Right cardiac atrium (tissue), 5 donors: ENCODE measurements at regions not wholly inside any gene's neighbourhood (a gene's known extent, or its start where the extent isn't known, plus 50 kb on each side); places are given as distances from the start of the nearest gene placed in this dataset.
A peak's percentile ranks its signal among the peaks of the same experiment; 100 is the strongest.

Experiments
- ATAC-seq, 2 donors: fragments of 200-7000 bp; cut with Tn5 transposase; one replicate each; pipeline versions ENCODE4 v1.8.0 to v1.9.1; 2020; ENCODE audit warnings: moderate library complexity in 2 of 2, mild to moderate bottlenecking in 1 of 2
- DNase-seq, 3 donors: peaks; one replicate each; pipeline ENCODE4 v3.0.0-alpha.2; 2020
- H3K27ac ChIP-seq: one replicate; pipeline ENCODE4 v1.5.1; 2013; ENCODE audit warnings: mild to moderate bottlenecking, low read length, control low read depth, moderate library complexity
- H3K27me3 ChIP-seq: one replicate; pipeline ENCODE4 v1.6.1; 2013; ENCODE audit not compliant: control insufficient read depth, insufficient read depth
- H3K4me1 ChIP-seq: one replicate; pipeline ENCODE4 v1.6.1; 2013; ENCODE audit warnings: low read length; ENCODE audit not compliant: control insufficient read depth, insufficient read depth
- H3K4me3 ChIP-seq: one replicate; pipeline ENCODE4 v1.5.1; 2013; ENCODE audit warnings: low read length, control low read depth
- H3K9me3 ChIP-seq: one replicate; pipeline ENCODE4 v1.6.1; 2013; ENCODE audit warnings: low read length; ENCODE audit not compliant: control insufficient read depth
- WGBS: extraction: QIAGEN DNeasy Blood & Tissue Kit; methylation state at CpG from one replicate; pipeline ENCODE4 v1.1.7; 2013; 5-methylcytosine and 5-hydroxymethylcytosine counted together
- intact Hi-C, 4 donors: fragments of 100-400 bp; cut with DNase I; formaldehyde crosslinking; loops; one replicate each; pipeline versions ENCODE4 v1.11.0 to v1.14.0; 2022 to 2023
- donor health status: healthy with polysubstance abuse.
- donor health status: DM: no; HTN: yes; CAD: no.
- donor health status: DM: no; HTN: no; CAD: no.
- donor health status: DM: no; HTN: yes; CAD: no; lungs with severe emphysema.
- donor health status: DM: yes; HTN: yes; CAD: no.

- no peaks in the 10 kb centered on the region for H3K9me3 ChIP-seq
- no peaks in the 10 kb centered on the region for H3K27me3 ChIP-seq
- no peak overlapping the region for H3K4me3 ChIP-seq
- peaks cover 11% of the 10 kb centered on the region for H3K4me1 ChIP-seq
- 37% methylated on average over 9 of the region's 9 CpGs for WGBS
- intact Hi-C loops = no loop called here
- no peak for ATAC-seq
- H3K27ac ChIP-seq = no peak overlapping the region
- DNase-seq = peak in 1 of 3 donors; percentile 61
Observed at GRCh38 chr5:171580502-171581265, 161.2 kb downstream of the FGF18 start.

- 81% methylated on average over 7 of the region's 7 CpGs for WGBS
- H3K4me1 ChIP-seq = peaks cover 11% of the 10 kb centered on the region
- DNase-seq = no peak
- no peak for ATAC-seq
- H3K4me3 ChIP-seq = no peak overlapping the region
- H3K27me3 ChIP-seq = no peaks in the 10 kb centered on the region
- H3K27ac ChIP-seq = no peak overlapping the region
- intact Hi-C loops = no loop called here
- no peaks in the 10 kb centered on the region for H3K9me3 ChIP-seq
Observed at GRCh38 chr5:171581781-171582180, 162.3 kb downstream of the FGF18 start.

GRCh38 chr5:171582849-171583248 lies 163.4 kb downstream of the FGF18 start:
- no peaks in the 10 kb centered on the region for H3K27me3 ChIP-seq
- H3K9me3 ChIP-seq = no peaks in the 10 kb centered on the region
- no peak overlapping the region for H3K4me3 ChIP-seq
- ATAC-seq (no peak), DNase-seq (no peak)
- 91% methylated on average over 5 of the region's 5 CpGs for WGBS
- H3K4me1 ChIP-seq = peaks cover 11% of the 10 kb centered on the region
- intact Hi-C loops = no loop called here
- H3K27ac ChIP-seq = no peak overlapping the region

- ATAC-seq (no peak), DNase-seq (no peak)
- H3K4me1 ChIP-seq = peaks cover 2% of the 10 kb centered on the region
- no peak overlapping the region for H3K27ac ChIP-seq
- intact Hi-C loops = no loop called here
- H3K4me3 ChIP-seq = no peak overlapping the region
- WGBS = 91% methylated on average over 9 of the region's 9 CpGs
- H3K9me3 ChIP-seq = no peaks in the 10 kb centered on the region
- H3K27me3 ChIP-seq = no peaks in the 10 kb centered on the region
Observed at GRCh38 chr5:171585981-171586380, 166.5 kb downstream of the FGF18 start.

- no peak for ATAC-seq
- 64% methylated on average over 4 of the region's 4 CpGs for WGBS
Observed at GRCh38 chr5:171586436-171586835, 167.0 kb downstream of the FGF18 start.

GRCh38 chr5:171588046-171588445 lies 168.6 kb downstream of the FGF18 start:
- Histone ChIP-seq H3K4me3 (no peak overlapping the region), H3K4me1 (no peaks in the 10 kb centered on the region), H3K27ac (no peak overlapping the region), H3K27me3 (no peaks in the 10 kb centered on the region), H3K9me3 (no peaks in the 10 kb centered on the region)
- ATAC-seq = no peak
- no peak for DNase-seq
- intact Hi-C loops = no loop called here
- 89% methylated on average over 1 of the region's 1 CpG for WGBS

More at GRCh38 chr5:171586436-171586835, 167.0 kb downstream of the FGF18 start:
- Histone ChIP-seq H3K4me1 (no peaks in the 10 kb centered on the region), H3K27ac (no peak overlapping the region), H3K4me3 (no peak overlapping the region), H3K9me3 (no peaks in the 10 kb centered on the region), H3K27me3 (no peaks in the 10 kb centered on the region)
- intact Hi-C loops = no loop called here
- no peak for DNase-seq

GRCh38 chr5:171588790-171589189 lies 169.3 kb downstream of the FGF18 start:
- ATAC-seq (no peak), DNase-seq (no peak)
- 92% methylated on average over 8 of the region's 8 CpGs for WGBS
- Histone ChIP-seq H3K27ac (no peak overlapping the region), H3K9me3 (no peaks in the 10 kb centered on the region), H3K27me3 (no peaks in the 10 kb centered on the region), H3K4me1 (no peaks in the 10 kb centered on the region), H3K4me3 (no peak overlapping the region)
- intact Hi-C loops = no loop called here

- no peaks in the 10 kb centered on the region for H3K27me3 ChIP-seq
- 90% methylated on average over 11 of the region's 11 CpGs for WGBS
- ATAC-seq (no peak), DNase-seq (no peak)
- H3K27ac ChIP-seq = no peak overlapping the region
- no peaks in the 10 kb centered on the region for H3K4me1 ChIP-seq
- H3K4me3 ChIP-seq = no peak overlapping the region
- no peaks in the 10 kb centered on the region for H3K9me3 ChIP-seq
- intact Hi-C loops = no loop called here
Observed at GRCh38 chr5:171589461-171589860, 170.0 kb downstream of the FGF18 start.

GRCh38 chr5:171592076-171592475 lies 172.6 kb downstream of the FGF18 start:
- H3K4me3 ChIP-seq = no peak overlapping the region
- DNase-seq = no peak
- H3K27ac ChIP-seq = no peak overlapping the region
- WGBS = 95% methylated on average over 5 of the region's 5 CpGs
- H3K4me1 ChIP-seq = no peaks in the 10 kb centered on the region
- H3K27me3 ChIP-seq = no peaks in the 10 kb centered on the region
- intact Hi-C loops = no loop called here
- no peaks in the 10 kb centered on the region for H3K9me3 ChIP-seq
- no peak for ATAC-seq

- DNase-seq = no peak
- no peaks in the 10 kb centered on the region for H3K4me1 ChIP-seq
- H3K9me3 ChIP-seq = no peaks in the 10 kb centered on the region
- H3K4me3 ChIP-seq = no peak overlapping the region
- H3K27me3 ChIP-seq = no peaks in the 10 kb centered on the region
- 88% methylated on average over 3 of the region's 3 CpGs for WGBS
- intact Hi-C loops = no loop called here
- no peak for ATAC-seq
- H3K27ac ChIP-seq = no peak overlapping the region
Observed at GRCh38 chr5:171592736-171593135, 173.3 kb downstream of the FGF18 start.

GRCh38 chr5:171593401-171593800 lies 174.0 kb downstream of the FGF18 start:
- intact Hi-C loops = no loop called here

GRCh38 chr5:171593976-171594375 lies 174.5 kb downstream of the FGF18 start:
- WGBS = 93% methylated on average over 2 of the region's 2 CpGs

More at GRCh38 chr5:171593401-171593800, 174.0 kb downstream of the FGF18 start:
- DNase-seq = no peak
- Histone ChIP-seq H3K9me3 (no peaks in the 10 kb centered on the region), H3K27me3 (no peaks in the 10 kb centered on the region), H3K27ac (no peak overlapping the region), H3K4me3 (no peak overlapping the region), H3K4me1 (no peaks in the 10 kb centered on the region)
- ATAC-seq = no peak
- WGBS = 97% methylated on average over 7 of the region's 7 CpGs

More at GRCh38 chr5:171593976-171594375, 174.5 kb downstream of the FGF18 start:
- intact Hi-C loops = no loop called here
- no peak overlapping the region for H3K27ac ChIP-seq
- H3K27me3 ChIP-seq = no peaks in the 10 kb centered on the region
- H3K9me3 ChIP-seq = no peaks in the 10 kb centered on the region
- ATAC-seq (no peak), DNase-seq (no peak)
- no peaks in the 10 kb centered on the region for H3K4me1 ChIP-seq
- no peak overlapping the region for H3K4me3 ChIP-seq
